ENCODE measurements at regions not wholly inside any gene's neighbourhood (a gene's known extent, or its start where the extent isn't known, plus 50 kb on each side); places are given as distances from the start of the nearest gene placed in this dataset.

DNA sequence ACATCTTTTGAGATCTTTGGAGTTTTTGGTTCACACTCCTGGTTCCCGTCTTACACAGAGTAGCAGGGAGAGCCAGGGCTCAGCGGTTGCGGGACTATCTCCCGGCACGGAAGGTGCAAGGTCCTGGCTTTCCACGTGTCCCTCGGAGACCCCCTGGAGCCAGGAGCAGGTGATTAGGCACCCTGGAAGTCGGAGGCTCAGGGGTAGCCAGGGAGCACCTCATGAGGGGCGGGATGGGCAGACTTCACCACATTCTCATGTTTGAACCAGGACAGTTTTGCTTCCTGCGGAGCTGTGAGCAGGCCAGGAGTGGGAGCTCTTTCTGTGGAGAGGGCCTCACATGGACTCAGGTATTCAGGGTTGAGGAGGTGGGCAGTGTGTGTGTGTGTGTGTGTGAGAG, 273.7 kb upstream of the IRX1 start:
- no peak for TF ChIP-seq CTCF (IDR thresholded peaks at IDR 0.05)
- TF ChIP-seq ZFX (IDR thresholded peaks at IDR 0.05; ENCODE audit: borderline replicate concordance): no peak
